Activated CD4-positive, CD25-positive, alpha-beta regulatory T cell treated with anti-CD3 and anti-CD28 coated beads, Interleukin-2, amount 50 U/mL, for 24 hours (primary cell): ENCODE measurements at regions not wholly inside any gene's neighbourhood (a gene's known extent, or its start where the extent isn't known, plus 50 kb on each side); places are given as distances from the start of the nearest gene placed in this dataset.
"Not testable (repeated sequence)": the region's sequence is repeated elsewhere in the genome, so short reads cannot be mapped to it uniquely, and the experiment has no call there.

Source experiments
- ATAC-seq, 2 donors: fragments of 150-1000 bp; cut with Tn5 transposase; one replicate each; pipeline ENCODE4 v1.10.0; 2021; ENCODE audit warnings: mild to moderate bottlenecking in 1 of 2, moderate library complexity in 1 of 2

DNA sequence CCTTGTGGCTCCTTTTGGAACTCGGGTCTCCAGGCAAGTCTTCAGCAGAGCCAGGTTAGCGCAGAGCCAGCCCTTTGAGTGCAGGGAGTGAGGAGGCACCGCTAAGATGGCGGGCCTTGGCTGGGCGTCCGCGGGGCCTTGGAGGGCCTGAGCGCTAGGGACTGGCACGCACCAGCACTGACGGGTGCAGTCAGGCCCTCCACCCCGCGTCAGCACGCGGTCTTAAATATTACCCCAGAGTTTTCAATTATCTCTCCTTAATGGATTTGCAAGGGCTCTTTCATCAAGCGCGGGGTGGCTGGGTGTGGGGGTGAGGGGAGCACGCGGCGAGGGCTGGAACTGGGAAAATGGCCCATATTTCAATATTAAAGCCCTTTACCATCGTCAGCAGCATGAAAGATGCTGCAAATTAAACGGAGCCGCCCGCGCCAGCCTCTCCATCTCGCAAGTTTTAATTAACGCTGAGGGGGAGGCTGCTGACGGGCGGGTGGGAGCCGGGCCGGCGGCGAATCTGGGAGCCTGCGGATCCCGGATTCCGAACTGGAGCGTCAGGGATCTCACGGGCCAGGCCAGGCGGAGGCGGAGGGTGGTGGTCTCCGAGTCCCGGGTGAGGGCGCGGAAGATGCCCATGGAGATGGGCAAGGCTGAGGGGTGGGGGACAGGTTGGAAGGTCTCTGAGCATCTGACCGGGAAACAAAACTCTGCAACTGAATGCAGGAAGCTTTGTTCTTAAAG is 1690.4 kb upstream of the DEFB115 start:
- ATAC-seq: not testable (repeated sequence)

DNA sequence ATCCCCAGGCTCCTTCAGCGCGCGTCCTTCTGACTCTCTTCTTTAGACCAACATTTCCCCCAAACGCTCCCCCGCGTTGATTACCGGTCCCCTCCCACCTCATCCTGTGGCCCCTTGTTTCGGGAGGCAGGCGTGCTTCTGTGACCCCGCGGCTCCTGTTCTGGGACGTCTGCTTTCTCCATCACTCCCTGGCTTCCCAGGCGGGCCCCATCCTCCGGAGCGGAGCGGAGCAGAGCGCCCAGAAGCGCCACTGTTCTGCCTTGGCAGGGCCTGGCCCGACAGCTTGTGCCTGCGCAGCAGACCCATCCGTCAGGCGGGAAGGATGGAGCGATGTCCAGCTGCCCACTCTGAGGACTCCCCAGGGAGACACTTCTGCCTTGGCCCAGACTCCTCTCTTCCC is 1689.8 kb upstream of the DEFB115 start:
- not testable (repeated sequence) for ATAC-seq

DNA sequence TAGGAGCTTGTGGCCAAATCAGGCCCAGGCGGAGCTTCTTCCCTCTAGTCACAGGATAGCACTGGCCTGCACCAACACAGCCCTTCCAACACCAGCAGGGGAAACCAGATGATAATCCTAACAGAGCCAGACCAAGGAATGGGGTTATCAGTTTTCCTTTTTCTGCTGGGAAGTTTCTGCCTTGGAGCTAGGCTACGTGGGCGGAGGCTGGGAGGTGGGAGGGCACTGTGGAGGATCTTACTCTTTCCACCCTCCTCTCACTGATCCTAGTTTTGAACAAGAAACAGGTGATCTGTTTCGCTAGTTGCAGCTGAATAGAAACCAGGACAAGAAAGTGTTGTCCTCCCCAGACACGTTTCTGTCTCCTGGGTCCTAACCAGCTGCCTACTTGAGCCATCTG is 1687.3 kb upstream of the DEFB115 start:
- not testable (repeated sequence) for ATAC-seq

DNA sequence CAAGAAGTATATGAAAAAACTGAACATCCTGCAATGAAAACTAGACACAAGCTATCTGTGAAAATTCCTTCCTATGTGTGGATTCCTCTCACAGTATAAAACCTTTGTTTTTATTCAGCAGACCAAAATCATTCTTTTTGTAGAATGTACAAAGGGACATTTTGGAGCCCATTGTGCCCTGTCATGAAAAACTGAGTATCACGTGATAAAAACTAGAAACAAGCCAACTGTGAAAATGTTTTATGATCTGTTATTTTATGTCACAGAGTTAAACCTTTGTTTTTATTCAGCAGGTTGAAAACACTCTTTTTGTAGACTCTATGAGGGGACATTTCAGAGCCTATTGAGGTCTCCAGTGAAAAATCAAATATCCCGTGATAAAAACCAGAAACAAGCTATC is 1667.9 kb upstream of the DEFB115 start:
- ATAC-seq: not testable (repeated sequence)

DNA sequence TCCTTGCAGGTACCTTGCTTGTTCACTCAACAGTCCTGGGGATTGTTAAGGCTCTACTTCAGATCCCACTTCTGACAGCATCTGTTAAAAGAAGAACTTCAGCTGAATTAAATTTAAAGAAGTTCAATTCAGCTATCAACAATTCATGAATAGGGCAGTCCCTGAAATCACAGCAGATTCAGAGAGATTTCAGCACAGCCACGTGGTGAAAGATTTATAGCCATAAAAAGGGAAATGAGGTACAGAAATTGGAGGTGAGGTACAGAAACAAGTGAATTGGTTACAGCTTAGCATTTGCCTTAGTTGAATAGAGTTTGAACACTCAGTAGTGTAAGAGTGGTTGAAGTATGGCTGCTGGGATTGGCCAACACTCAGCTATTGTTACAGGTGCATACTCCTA is 1653.3 kb upstream of the DEFB115 start:
- ATAC-seq: not testable (repeated sequence)

DNA sequence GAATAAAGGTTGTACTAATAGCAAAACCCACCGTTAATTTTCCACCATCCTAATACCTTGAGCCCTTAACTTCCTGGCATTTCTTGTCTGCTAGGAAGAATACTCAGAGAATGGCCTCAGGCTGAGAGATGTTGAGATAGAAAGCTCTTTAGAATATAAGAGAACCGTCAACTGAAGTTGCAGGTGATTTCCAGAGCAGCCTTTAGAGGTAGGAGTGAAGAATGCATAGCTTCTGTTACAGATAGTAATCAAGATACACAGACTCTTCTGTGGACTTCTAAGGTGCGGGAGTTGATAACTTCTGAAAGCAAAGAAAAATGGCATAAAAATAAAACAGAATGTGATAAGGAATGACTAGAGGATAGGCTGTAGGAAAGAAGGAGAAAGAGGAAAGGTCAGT is 1651.3 kb upstream of the DEFB115 start:
- not testable (repeated sequence) for ATAC-seq

DNA sequence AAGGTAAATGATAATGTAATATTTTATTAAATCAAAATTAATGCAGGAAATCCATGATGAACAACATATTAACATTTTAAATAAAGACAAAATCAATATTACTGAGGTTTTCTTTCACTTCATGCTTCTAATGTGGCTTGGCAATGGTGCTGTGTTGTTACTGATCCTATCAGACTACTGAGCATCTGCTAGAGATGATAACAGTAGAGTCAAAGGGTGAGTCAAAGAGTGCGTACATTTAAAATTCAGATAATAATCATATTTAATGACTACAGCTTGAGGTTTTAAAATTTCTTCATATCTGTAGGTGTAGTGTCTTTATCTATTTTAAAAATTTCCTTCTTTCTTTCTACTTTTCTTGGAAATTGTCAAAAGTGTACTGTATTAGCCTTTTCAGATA is 1628.1 kb upstream of the DEFB115 start:
- not testable (repeated sequence) for ATAC-seq
